ENCODE measurements at regions not wholly inside any gene's neighbourhood (a gene's known extent, or its start where the extent isn't known, plus 50 kb on each side); places are given as distances from the start of the nearest gene placed in this dataset.
"Not testable (repeated sequence)": the region's sequence is repeated elsewhere in the genome, so short reads cannot be mapped to it uniquely, and the experiment has no call there.

DNA sequence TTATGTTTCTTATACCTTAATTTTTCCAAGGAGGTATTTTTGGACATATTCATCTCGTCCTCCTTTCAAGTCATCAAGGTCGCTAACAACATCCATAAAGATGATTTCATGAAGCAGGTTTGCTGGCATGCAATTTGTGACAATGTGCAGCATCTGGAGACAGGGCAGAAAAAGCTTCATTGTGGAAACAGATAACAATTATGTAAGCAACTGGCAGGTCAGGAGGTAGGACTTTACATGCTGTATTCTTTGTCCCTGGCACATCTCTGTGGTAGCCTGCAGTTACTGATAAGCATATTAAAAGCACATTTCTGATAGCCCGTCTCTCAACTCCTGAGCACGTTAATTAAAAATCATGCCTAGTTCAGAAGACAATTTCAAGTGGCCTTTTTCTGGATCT lies 156.8 kb downstream of the LEPR start:
- no peak for DNase-seq (ENCODE audit: extremely low spot score, unreplicated experiment)
- TF ChIP-seq, protein P1, sequence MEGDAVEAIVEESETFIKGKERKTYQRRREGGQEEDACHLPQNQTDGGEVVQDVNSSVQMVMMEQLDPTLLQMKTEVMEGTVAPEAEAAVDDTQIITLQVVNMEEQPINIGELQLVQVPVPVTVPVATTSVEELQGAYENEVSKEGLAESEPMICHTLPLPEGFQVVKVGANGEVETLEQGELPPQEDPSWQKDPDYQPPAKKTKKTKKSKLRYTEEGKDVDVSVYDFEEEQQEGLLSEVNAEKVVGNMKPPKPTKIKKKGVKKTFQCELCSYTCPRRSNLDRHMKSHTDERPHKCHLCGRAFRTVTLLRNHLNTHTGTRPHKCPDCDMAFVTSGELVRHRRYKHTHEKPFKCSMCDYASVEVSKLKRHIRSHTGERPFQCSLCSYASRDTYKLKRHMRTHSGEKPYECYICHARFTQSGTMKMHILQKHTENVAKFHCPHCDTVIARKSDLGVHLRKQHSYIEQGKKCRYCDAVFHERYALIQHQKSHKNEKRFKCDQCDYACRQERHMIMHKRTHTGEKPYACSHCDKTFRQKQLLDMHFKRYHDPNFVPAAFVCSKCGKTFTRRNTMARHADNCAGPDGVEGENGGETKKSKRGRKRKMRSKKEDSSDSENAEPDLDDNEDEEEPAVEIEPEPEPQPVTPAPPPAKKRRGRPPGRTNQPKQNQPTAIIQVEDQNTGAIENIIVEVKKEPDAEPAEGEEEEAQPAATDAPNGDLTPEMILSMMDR (conservative IDR thresholded peaks at IDR 0.05) = no peak
- Mint-ChIP-seq H3K27me3 (no peaks in the 10 kb centered on the region), H3K4me1 (ENCODE audit: unreplicated experiment) (no peaks in the 10 kb centered on the region), H3K36me3 (no peaks in the 10 kb centered on the region), H3K27ac (no peak overlapping the region), H3K9me3 (no peaks in the 10 kb centered on the region), H3K4me3 (no peak overlapping the region)

DNA sequence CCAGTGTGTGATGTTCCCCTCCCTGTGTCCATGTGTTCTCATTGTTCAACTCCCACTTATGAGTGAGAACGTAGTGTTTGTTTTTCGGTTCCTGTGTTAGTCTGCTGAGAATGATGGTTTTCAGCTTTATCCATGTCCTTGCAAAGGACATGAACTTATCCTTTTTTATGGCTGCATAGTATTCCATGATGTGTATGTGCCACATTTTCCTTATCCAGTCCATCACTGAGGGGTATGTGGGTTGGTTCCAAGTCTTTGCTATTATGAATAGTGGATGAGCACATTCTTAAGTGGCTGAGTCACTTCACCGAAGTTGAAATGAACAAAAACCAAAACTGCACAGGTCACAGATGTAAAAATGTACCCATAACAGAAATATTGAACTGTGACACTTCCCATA lies 157.5 kb downstream of the LEPR start:
- H3K27ac Mint-ChIP-seq; H3K27me3 Mint-ChIP-seq; H3K9me3 Mint-ChIP-seq; DNase-seq (ENCODE audit: extremely low spot score, unreplicated experiment); H3K36me3 Mint-ChIP-seq; H3K4me1 Mint-ChIP-seq (ENCODE audit: unreplicated experiment); H3K4me3 Mint-ChIP-seq: not testable (repeated sequence)

DNA sequence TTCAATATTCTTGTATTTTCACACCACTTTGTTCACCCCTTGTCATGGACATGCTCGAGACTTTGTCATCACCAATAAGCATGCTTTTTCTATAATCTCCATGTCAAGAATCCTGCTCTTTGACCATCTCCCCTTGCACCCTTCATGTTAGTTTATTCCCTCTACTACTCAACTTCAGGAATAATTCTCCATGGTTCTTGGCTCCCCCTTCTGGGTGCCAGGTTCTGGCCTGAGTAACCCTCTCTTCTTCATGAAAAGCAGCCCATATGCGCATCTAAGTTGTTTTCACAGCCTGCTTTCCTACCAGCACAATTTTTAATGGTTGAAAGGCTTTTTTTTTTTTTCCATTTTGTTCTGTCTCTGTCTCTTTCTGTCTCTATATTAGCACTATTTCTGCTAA lies 160.7 kb downstream of the LEPR start:
- Mint-ChIP-seq H3K4me3 (no peak overlapping the region), H3K9me3 (no peaks in the 10 kb centered on the region), H3K36me3 (no peaks in the 10 kb centered on the region), H3K27me3 (no peaks in the 10 kb centered on the region), H3K27ac (no peak overlapping the region), H3K4me1 (ENCODE audit: unreplicated experiment) (no peaks in the 10 kb centered on the region)
- TF ChIP-seq, protein P1 (conservative IDR thresholded peaks at IDR 0.05) = no peak
- no peak for DNase-seq (ENCODE audit: extremely low spot score, unreplicated experiment)

DNA sequence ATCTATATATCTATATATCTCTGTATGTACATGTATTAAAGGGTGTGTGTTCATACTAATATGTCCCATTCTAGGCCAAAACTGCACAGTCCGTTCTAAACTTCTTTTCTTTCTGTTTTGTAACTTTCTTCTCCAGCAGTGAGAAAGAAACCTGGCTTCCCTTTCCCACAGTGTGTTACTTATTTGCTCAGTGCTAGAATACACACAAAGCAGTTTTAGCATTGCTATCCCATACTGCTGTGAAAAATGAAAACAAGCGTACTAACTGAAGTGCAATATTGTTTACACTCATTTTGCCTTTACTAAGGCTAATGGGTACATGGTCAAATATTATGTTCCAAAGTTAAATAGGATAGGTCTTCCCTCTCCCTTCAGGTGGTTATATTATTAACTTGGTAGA lies 163.9 kb downstream of the LEPR start:
- Mint-ChIP-seq H3K4me1 (ENCODE audit: unreplicated experiment) (no peaks in the 10 kb centered on the region), H3K27me3 (no peaks in the 10 kb centered on the region), H3K36me3 (no peaks in the 10 kb centered on the region), H3K27ac (no peak overlapping the region), H3K9me3 (no peaks in the 10 kb centered on the region), H3K4me3 (no peak overlapping the region)
- DNase-seq (ENCODE audit: extremely low spot score, unreplicated experiment) = no peak
- TF ChIP-seq, protein P1 (conservative IDR thresholded peaks at IDR 0.05) = no peak

DNA sequence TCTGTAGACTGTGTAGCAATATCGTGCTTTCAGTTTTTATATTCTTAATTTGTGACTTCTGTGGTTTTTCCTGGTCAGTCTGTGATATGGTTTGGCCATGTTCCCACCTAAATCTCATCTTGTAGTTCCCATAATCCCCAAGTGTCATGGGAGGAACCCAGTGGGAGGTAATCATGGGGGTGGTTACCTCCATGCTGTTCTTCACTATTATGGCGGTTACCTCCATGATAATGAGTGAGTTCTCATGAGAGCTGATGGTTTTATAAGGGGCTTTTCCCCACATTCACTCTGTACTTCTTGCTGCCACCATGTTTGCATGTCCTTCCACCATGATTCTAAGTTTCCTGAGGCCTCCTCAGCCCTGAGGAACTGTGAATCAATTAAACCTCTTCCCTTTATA lies 169.8 kb downstream of the LEPR start:
- Mint-ChIP-seq H3K4me1 (ENCODE audit: unreplicated experiment) (no peaks in the 10 kb centered on the region), H3K27me3 (no peaks in the 10 kb centered on the region), H3K9me3 (no peaks in the 10 kb centered on the region), H3K27ac (no peak overlapping the region), H3K4me3 (no peak overlapping the region), H3K36me3 (no peaks in the 10 kb centered on the region)
- TF ChIP-seq, protein P1 (conservative IDR thresholded peaks at IDR 0.05) = no peak
- no peak for DNase-seq (ENCODE audit: extremely low spot score, unreplicated experiment)

DNA sequence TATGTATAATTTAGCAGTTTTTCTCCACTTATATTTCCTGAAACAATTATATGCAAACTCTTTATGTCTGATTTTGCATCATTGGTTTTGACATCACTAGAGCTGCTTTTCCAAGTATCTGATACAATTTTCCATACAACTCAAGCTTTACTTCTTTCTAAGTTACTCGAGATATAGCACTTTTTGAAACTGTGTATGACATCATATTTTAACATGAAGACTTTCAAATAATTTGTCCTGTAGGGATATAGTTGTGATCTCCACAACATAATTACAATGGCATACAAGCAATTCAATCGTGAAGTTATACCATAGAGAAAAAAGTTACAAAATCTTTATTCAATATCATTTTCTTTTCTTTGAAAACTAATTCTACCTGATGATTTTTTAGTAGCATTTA lies 173.0 kb downstream of the LEPR start:
- DNase-seq (ENCODE audit: extremely low spot score, unreplicated experiment) = no peak
- no peaks in the 10 kb centered on the region for H3K4me1 Mint-ChIP-seq (ENCODE audit: unreplicated experiment)
- H3K27ac Mint-ChIP-seq = no peak overlapping the region
- H3K9me3 Mint-ChIP-seq = no peaks in the 10 kb centered on the region
- TF ChIP-seq, protein P1 (conservative IDR thresholded peaks at IDR 0.05) = no peak
- no peaks in the 10 kb centered on the region for H3K27me3 Mint-ChIP-seq
- H3K4me3 Mint-ChIP-seq = no peak overlapping the region
- no peaks in the 10 kb centered on the region for H3K36me3 Mint-ChIP-seq
